NCI-H526 (cell line): ENCODE measurements at regions not wholly inside any gene's neighbourhood (a gene's known extent, or its start where the extent isn't known, plus 50 kb on each side); places are given as distances from the start of the nearest gene placed in this dataset.

Experiments
- DNase-seq, 2 experiments: peaks; one replicate each; lab custom pipeline; 2025; lab: John Stamatoyannopoulos, UW

DNA sequence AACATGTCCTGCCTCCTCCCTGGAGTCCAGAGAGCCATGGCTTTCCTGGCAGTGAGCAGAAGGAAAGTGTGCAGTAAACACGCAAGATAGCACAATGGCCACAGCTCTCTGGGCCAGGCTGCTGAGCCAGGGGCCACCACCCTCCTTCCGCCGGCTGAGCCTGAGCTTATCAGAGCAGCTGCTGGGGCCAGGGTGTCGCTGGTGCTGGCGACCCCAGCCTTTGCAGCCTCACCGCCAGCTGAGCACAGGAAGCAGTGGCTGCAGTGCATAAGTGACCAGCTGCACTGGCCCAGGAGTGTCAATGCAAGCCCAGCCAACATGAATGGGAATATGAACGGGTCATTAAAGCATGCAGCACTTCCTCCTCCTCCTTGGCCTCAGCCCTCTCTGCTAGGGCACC is 172.0 kb downstream of the ZFP36L2 start:
- no peak for DNase-seq

- no peak for DNase-seq
Measured at GRCh38 chr2:43052944-43053306, 173.5 kb downstream of the ZFP36L2 start.

DNA sequence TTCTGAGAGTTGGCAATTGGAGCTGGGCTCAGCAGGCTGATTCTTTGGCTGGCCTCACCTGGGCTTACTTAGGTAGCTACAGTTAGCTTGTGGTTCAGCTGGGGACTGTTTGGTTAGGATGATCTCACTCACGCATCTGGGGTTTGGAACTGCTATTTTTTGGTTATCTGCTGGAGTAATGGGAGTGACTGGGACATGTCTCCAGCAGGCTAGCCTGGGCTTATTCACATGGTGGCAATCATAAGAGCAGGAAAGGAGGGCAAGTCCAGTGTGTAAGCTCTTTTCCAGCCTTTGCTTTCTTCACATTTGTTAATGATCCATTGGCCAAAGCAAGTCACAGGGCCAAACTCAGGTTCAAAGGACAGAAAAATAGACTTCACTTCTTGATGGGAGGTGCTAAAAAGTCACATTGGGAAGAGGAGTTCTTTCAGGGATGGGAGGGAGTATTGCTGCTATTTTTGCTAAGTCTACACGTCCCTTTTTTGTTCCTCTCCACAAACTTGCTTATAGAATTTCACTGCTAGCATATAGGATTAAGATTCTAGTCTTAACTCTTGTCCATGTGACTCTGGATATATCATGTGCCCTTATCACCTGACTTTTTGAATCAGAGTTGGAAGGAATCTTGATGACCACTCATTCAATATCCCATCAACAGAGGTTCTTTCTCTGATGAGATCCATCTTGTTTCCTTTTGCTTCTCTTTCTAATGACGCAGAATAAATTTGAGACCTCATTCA is 174.0 kb downstream of the ZFP36L2 start:
- no peak for DNase-seq

- DNase-seq, result no peak
Measured at GRCh38 chr2:43051338-43051737, 175.1 kb downstream of the ZFP36L2 start.

- DNase-seq, result no peak
Measured at GRCh38 chr2:43050866-43051265, 175.5 kb downstream of the ZFP36L2 start.

DNA sequence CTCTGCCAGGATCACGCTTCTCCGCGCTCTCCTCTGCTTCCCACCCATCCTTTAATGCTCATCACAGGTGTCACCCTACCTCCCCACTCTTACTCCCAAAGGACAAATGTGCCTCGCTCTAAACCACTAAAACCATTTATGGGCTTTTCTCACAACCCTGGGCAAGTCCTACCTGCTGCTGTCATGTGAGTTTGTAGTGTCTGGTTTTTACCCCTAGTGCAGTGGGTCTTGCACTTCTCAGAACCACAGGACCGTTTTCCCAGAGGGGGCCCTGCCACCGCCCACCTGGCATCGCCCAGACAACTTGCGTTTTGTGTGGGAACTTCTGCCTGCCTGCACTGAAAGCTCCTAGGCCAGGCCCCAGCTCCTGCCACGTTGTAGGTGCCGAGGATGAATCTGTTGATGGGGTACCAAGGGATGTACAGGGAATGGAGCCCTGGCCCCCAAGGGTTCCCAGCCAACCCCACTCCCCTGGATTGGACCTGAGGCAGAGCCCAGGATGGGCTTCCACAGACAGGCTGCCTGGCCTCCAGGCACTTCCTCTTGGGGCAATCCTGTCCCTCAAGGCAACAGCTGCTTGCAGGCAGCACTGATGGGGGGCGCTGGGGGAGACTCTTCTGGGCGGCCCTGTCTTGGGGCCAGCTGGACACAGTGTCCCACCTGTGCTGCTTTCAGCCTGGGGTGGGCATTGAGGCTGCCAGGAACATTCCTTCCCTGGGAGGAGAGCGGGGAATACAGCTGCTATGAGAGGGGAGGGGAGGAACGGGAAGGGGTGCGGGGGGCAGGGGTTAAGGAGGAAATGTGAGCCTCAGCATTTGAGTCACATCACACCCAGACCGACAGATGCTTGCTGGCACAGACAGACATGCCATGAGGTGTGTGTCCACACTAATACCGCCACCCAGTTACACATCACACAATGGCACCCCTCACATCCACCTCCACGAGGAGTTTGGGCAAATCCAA is 176.3 kb downstream of the ZFP36L2 start:
- DNase-seq, result no peak

DNA sequence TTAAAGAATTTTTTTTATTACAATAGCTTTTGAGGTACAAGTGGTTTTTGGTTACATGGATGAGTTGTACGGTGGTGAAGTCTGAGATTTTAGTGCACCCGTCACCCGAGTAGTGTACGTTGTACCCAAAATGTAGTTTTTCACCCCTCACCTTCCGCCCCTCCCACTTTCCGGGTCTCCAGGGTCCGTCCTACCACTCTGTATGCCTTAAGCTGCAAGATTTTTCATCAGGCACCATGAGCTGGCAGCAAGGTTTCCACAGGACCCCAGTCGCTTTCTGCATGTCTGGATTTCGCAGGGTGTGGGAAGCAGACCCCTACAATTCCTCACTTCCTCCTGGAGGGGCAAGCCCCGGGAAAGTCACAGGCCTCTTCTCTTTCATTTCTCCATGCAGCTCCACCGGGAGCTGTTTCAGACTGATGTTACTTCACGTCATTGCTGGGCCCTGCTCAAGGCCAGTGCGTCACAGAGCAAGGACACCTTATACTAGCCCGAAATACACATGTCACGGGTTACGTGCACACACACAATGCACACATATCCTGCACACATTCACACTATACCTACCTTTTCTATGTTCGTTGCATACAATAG is 179.1 kb downstream of the ZFP36L2 start:
- no peak for DNase-seq

DNA sequence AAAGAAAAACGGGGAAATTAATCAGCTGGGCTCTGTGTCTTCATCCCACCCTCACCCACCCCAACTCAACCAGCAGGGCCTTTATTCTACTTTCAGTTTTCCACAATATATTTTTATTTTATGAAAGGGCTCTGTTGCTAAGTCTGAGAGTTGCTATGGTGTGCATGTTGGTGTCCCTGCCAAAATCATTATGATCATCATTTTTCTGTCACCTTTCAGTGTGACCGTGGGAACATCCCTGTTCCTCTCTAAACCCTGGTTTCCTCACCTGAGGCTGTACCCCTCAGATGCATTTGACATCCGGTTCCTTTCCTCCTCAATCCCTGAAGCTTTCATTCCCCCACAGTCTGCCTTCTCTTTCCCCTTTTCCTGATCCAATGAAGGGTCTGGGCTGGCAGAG is 180.5 kb downstream of the ZFP36L2 start:
- DNase-seq, result no peak

DNA sequence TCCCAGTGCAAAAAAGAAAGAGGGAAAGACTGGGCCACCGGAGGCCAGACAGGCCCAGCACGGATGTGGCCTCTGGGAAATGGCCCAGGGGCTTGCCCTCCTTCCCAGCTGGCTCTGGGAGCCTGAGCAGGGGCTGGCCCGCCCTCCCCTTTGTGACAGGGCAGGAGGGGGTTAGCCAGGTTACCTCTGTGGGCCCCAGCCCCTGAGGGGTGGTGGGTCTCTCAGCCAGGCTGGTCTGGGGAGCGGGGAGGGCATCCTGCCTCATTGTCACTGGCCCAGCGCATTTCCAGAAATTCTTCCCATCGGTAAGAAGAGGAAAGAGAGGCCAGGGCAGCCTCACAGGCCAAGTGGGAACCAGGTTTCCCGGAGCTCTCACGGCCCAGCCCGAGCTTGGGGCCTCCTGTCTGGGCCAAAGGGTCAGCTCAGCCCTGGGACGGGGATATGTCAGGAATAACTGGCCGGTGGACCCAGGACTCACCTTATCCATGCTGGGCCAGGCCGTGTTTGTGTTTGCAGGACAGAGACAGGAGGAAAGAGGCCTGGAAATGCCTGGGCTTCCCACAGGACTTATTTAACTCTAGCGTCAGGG is 182.2 kb downstream of the ZFP36L2 start:
- DNase-seq, result no peak

- DNase-seq, result no peak
Measured at GRCh38 chr2:43043553-43043870, 182.9 kb downstream of the ZFP36L2 start.

DNA sequence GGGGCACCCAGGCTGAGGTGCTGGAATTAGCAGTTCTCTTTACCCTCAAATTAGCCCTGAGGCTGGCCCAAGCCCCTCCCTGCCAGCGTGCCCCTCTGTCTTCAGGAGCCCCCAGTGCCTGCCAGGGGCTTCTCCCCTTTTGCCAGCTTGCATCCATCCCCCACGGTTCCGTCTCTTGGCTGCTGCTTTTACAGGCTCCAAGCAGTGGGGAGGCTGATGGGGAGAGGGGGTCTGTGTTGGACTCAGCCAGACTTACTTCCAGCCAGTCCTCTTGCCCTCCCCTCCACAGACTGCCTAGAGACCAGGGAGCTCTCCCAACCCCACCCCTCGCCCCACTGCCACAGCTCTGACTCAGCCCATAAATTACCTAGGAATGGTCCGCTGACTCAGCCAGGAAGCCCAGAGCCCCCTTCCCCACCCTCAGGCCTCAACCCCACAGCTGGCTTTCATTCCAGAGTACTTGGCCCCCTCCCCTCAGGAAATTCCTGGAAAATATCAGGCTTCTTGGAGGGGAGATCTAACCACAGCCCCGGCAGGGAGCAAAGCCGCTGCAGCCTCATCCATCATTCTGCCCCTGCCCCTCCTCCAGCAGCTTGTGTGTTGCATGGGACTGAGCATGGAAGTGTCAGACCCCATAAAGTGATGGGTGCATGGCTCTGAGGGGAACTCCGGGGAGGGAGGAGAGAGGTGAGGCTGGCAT is 184.6 kb downstream of the ZFP36L2 start:
- DNase-seq, result no peak

DNA sequence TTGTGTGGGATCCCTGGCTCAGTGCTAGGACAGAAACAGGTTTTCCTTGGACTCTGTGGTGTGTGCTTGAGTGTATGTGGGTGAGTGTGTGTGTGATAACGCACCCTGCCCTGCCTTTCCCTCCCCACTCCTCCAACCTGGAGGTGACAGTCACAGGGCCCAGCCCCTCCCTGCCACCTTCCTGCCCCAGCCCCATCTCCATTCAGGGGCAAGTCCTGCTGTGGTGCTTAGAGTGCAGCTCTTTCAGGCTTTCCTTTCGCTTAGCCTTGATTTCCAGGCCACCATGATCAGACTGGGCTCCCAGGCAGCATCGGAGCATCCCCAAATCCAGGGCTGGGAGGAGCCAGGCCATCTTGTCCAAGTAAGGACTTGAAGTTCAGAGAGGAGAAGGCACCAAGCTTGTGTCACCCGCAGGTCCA is 185.2 kb downstream of the ZFP36L2 start:
- no peak for DNase-seq

DNA sequence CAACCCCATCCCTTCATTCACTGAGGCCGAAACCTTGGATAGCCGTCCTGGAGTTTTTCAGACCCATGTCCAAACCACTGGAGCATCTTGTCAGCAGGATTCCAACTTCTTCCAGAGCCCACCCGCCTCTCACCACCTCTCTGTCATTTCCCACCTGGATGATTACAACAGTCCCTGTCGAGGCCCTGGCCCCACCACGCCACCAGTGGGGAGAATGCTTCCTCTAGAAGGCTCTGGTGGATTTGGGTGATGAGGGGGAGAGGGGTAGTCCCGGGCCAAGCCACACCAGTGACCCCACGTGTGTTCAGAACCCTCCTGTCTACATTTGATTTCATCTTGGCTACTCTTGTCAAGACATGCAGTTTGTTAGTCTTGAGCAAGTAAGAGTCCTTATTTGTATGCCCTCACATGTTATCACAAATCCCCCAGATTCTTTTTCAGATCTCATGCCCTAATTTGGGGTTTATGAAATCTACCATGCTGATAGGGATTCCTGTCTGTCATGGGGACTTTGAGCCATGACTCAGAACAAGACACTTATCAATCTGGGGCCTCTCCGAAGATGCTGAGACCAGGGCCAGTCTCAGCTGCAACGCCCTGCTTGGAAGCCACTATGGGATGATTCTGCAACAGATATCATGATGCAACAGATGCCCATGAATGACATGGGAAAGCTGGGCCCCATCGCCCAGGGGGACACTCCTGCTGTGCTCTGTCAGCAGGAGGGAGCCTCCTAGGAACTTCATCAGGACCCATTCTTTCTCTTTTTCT is 186.1 kb downstream of the ZFP36L2 start:
- no peak for DNase-seq

DNA sequence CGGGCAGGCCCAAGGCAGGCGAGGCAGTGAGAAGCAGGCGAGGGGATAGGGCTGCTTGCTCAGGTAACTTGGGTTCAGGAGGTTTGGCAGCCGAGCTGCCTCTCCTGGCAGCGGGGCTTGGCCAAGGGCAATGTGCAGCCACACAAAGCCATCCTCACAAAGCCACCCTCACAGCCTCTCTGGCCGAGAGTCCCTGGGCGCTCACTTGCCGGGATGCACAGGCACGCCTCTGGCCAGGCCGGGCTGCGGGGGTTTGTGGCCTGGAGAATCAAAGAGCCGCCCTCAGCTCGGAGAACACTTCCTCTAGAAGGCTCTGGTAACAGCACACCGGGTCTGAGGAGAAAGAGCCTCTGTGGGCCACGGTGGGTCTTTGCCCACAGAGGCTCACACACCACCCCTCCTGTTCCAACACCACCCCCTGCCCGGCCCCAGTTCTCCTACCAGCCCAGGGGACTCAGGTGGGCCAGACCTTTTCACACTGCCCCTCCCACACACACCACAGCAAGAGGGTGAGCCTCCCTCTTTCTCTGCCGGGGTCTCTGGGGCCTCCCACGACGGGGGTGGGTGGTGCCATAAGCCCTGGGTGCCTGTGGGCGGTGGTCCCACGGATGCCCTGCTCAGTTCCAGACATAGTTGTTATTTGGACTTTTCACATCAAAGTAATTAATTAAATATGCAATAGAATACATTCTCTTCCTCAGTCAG is 186.9 kb downstream of the ZFP36L2 start:
- DNase-seq, result no peak

DNA sequence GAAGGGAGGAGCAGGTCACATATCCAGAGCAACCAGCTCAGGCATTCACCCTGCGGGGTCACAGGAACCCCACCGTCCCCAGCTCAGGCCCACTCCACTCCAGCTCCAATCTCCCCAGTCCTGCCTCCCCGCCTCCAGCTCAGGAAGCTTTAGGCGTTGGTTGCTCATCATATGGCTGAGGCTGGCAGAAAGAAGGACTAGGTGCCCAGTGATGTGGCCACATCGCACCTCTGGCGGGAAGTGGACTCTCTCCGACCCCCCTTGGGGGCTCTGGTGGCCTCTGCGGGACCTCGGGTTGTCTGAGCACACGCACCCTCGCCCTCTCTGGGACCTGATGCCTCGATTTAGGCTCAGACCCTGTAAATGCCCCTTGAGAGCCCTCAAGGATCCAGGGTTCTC is 187.7 kb downstream of the ZFP36L2 start:
- no peak for DNase-seq

- DNase-seq, result no peak
Measured at GRCh38 chr2:43038034-43038695, 188.2 kb downstream of the ZFP36L2 start.

DNA sequence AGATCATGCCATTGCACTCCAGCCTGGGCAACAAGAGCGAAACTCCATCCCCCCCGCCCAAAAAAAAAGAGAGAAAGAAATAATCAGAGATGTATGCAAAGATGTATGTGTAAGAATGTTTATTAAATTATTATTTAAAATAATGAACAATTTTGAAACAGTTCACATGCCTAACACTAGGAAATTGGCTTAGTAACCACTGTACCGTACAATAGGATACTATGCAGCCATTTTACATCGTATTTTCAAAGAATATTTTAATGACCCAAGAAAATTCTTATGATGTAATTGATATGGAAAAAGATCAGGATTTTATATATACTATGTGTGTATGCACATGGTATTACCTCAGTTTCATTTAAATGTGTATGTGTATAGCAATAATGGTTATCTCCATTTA is 190.5 kb downstream of the ZFP36L2 start:
- DNase-seq, result no peak

GRCh38 chr2:43034921-43035320 is 191.5 kb downstream of the ZFP36L2 start:
- no peak for DNase-seq

DNA sequence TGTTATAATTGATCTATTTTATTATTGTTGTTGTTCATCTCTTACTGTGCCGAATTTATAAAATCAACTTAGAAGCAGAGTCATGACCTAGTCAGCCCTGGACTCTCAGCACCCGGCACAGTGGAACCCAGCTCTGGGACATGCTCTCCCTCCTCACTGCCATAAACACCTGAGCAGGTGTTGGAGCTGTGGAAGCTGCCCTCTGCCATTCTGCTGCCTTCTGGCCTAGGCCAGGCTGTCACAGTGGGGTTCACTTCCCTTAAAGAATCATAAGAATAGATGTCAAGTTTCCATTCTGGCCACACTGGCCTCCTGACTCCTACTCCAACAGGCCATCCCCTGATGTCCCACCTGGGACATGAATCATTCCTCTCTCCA is 192.2 kb downstream of the ZFP36L2 start:
- no peak for DNase-seq
